ENCODE measurements at regions not wholly inside any gene's neighbourhood (a gene's known extent, or its start where the extent isn't known, plus 50 kb on each side); places are given as distances from the start of the nearest gene placed in this dataset.

DNA sequence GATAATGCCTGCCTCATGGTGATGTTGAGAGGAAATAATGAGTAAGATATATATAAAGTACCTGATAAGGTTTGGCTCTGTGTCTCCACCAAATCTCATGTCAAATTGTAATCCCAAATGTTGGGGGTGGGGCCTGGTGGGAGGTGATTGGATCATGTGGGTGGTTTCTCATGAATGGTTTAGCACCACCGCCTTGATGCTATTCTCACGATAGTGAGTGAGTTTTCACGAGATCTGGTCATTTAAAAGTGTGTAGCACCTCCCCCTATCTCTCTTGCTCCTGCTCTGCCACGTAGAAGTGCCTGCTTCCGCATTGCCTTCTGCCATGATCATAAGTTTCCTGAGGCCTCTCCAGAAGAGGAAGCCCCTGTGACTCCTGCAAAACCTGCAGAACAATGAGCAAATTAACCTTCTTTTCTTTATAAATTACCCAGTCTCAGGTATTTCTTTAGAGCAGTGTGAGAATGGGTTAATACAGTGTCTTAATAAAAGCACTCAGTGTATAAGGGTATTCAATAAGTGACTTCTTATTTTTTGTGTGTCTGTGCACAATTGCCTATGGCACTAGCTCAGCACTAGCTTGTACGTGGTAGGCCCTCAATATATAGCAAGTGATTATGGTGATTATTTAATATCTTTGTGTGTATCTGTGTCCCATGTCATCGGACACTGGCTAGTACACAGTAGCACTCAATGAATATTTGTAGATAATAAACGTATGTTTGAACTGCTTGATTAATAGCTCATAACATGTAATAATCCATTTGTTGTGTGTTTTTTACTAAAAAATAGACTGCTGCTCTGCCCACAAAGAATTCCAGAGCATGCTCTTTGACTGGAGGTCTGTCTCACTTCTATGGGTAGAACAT, 138.1 kb upstream of the LMNTD1 start:
- H3K9me3 ChIP-seq (replicated peaks; ENCODE audit: insufficient read depth, low read length), result no peaks in the 10 kb centered on the region
- peaks cover 9% of the 10 kb centered on the region; the same call in 1 of the 2 replicates for H3K4me1 ChIP-seq (ENCODE audit: low read length)
- H3K9me2 ChIP-seq (replicated peaks; ENCODE audit: insufficient read depth, low read length), result no peaks in the 10 kb centered on the region
- DNase-seq, result no peak
- H3K4me3 ChIP-seq (ENCODE audit: low read length), result no peak overlapping the region
- no peak overlapping the region for H3K9ac ChIP-seq (ENCODE audit: low read length)
- H3K79me2 ChIP-seq (ENCODE audit: low read length), result no peaks in the 10 kb centered on the region
- H3K27me3 ChIP-seq (replicated peaks; ENCODE audit: insufficient read depth, low read length), result no peaks in the 10 kb centered on the region
- H3K36me3 ChIP-seq (replicated peaks; ENCODE audit: insufficient read depth, low read length), result no peaks in the 10 kb centered on the region
- no peak overlapping the region for H3K27ac ChIP-seq (ENCODE audit: low read length)
- H3F3A ChIP-seq (ENCODE audit: insufficient read depth, low read length), result no peaks in the 10 kb centered on the region
- H2AFZ ChIP-seq (ENCODE audit: low read length), result no peak overlapping the region
- H4K20me1 ChIP-seq (ENCODE audit: insufficient read depth, low read length), result no peaks in the 10 kb centered on the region
- TF ChIP-seq, protein P1, sequence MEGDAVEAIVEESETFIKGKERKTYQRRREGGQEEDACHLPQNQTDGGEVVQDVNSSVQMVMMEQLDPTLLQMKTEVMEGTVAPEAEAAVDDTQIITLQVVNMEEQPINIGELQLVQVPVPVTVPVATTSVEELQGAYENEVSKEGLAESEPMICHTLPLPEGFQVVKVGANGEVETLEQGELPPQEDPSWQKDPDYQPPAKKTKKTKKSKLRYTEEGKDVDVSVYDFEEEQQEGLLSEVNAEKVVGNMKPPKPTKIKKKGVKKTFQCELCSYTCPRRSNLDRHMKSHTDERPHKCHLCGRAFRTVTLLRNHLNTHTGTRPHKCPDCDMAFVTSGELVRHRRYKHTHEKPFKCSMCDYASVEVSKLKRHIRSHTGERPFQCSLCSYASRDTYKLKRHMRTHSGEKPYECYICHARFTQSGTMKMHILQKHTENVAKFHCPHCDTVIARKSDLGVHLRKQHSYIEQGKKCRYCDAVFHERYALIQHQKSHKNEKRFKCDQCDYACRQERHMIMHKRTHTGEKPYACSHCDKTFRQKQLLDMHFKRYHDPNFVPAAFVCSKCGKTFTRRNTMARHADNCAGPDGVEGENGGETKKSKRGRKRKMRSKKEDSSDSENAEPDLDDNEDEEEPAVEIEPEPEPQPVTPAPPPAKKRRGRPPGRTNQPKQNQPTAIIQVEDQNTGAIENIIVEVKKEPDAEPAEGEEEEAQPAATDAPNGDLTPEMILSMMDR (IDR thresholded peaks at IDR 0.05; ENCODE audit: low read length), result no peak
- TF ChIP-seq EZH2phosphoT487 (IDR thresholded peaks at IDR 0.05; ENCODE audit: low read length), result no peak
- TF ChIP-seq EZH2 (optimal IDR thresholded peaks at IDR 0.05; ENCODE audit: low read depth, low read length), result no peak
- H3K4me2 ChIP-seq (ENCODE audit: low read depth, low read length), result no peak overlapping the region

DNA sequence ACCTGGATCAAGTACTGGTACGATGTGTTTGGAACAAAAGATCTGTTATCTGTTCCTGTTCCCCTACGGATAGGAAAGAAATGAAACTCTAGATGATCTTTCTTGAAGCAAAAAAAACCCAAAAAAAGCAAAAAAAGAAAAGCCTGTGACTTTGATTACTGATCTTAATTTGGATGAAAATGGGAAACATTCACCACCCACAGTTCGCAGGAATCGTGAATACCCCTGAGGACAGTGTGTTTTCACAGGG, 138.7 kb upstream of the LMNTD1 start:
- Histone ChIP-seq H3K79me2 (ENCODE audit: low read length) (no peaks in the 10 kb centered on the region), H3K4me3 (ENCODE audit: low read length) (no peak overlapping the region), H4K20me1 (ENCODE audit: insufficient read depth, low read length) (no peaks in the 10 kb centered on the region), H3K27ac (ENCODE audit: low read length) (no peak overlapping the region), H3K9me2 (replicated peaks; ENCODE audit: insufficient read depth, low read length) (no peaks in the 10 kb centered on the region), H3K36me3 (replicated peaks; ENCODE audit: insufficient read depth, low read length) (no peaks in the 10 kb centered on the region), H3K4me1 (ENCODE audit: low read length) (peaks cover 9% of the 10 kb centered on the region; the same call in 1 of the 2 replicates), H3K9ac (ENCODE audit: low read length) (no peak overlapping the region), H3F3A (ENCODE audit: insufficient read depth, low read length) (no peaks in the 10 kb centered on the region), H3K27me3 (replicated peaks; ENCODE audit: insufficient read depth, low read length) (no peaks in the 10 kb centered on the region), H3K4me2 (ENCODE audit: low read depth, low read length) (no peak overlapping the region), H2AFZ (ENCODE audit: low read length) (no peak overlapping the region), H3K9me3 (replicated peaks; ENCODE audit: insufficient read depth, low read length) (no peaks in the 10 kb centered on the region)
- TF ChIP-seq, protein P1 (IDR thresholded peaks at IDR 0.05; ENCODE audit: low read length), result no peak
- no peak for TF ChIP-seq EZH2 (optimal IDR thresholded peaks at IDR 0.05; ENCODE audit: low read depth, low read length)
- no peak for TF ChIP-seq EZH2phosphoT487 (IDR thresholded peaks at IDR 0.05; ENCODE audit: low read length)
- DNase-seq, result no peak

DNA sequence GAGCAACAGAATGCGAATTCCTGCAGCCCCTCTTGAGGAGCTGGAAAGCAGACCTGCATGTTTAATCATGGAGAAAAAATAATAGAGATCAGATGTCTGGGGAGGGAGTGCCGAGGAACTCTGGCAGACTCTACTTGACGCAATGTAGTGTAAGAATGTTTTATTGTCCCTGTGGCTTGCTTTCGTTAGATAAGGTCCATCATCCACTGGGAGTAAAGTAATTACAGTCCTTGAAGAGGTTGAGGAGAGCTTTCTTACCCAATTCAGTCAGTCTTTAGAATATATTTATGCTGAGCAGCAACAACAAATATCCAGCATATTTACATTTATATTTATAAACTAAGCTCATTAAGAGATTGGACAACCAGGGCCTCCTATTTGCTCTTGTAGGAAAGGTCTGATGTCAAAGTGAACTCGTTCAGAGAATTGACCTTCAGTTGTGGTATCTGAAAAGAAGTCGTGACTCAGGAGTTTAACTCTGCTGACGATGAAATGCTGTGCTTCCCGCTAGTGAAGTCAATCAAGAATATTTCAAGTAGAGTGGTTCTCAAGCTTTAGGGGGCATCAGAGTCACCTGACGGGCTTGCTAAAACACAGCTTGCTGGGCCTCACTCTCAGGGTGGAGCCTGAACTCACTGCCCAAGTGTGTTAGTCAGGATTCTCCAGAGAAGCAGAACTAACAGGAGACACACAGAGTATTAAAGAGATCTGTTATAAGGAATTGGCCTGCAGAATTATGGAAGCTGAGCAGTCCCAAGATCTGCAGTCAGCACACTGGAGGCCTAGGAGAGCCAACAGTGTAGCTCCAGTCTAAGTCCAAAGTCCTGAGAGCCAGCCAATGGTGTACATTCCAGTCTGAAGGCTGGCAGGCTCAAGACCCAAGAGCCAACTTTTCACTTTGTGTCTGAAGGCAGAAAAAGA, 139.3 kb upstream of the LMNTD1 start:
- no peaks in the 10 kb centered on the region for H3K79me2 ChIP-seq (ENCODE audit: low read length)
- no peak overlapping the region for H3K27ac ChIP-seq (ENCODE audit: low read length)

More for the DNA sequence above, 139.3 kb upstream of the LMNTD1 start:
- no peak for DNase-seq
- Histone ChIP-seq H4K20me1 (ENCODE audit: insufficient read depth, low read length) (no peaks in the 10 kb centered on the region), H3F3A (ENCODE audit: insufficient read depth, low read length) (no peaks in the 10 kb centered on the region), H3K9me3 (replicated peaks; ENCODE audit: insufficient read depth, low read length) (no peaks in the 10 kb centered on the region), H3K9ac (ENCODE audit: low read length) (no peak overlapping the region), H2AFZ (ENCODE audit: low read length) (no peak overlapping the region), H3K36me3 (replicated peaks; ENCODE audit: insufficient read depth, low read length) (no peaks in the 10 kb centered on the region), H3K9me2 (replicated peaks; ENCODE audit: insufficient read depth, low read length) (no peaks in the 10 kb centered on the region), H3K4me1 (ENCODE audit: low read length) (peaks cover 9% of the 10 kb centered on the region; the same call in 1 of the 2 replicates), H3K4me3 (ENCODE audit: low read length) (no peak overlapping the region), H3K4me2 (ENCODE audit: low read depth, low read length) (no peak overlapping the region), H3K27me3 (replicated peaks; ENCODE audit: insufficient read depth, low read length) (no peaks in the 10 kb centered on the region)
- TF ChIP-seq EZH2phosphoT487 (IDR thresholded peaks at IDR 0.05; ENCODE audit: low read length), result no peak
- TF ChIP-seq, protein P1 (IDR thresholded peaks at IDR 0.05; ENCODE audit: low read length), result no peak
- no peak for TF ChIP-seq EZH2 (optimal IDR thresholded peaks at IDR 0.05; ENCODE audit: low read depth, low read length)

All from MM.1S (cell line).